ENCODE measurements at regions not wholly inside any gene's neighbourhood (a gene's known extent, or its start where the extent isn't known, plus 50 kb on each side); places are given as distances from the start of the nearest gene placed in this dataset.

- H3K4me2 ChIP-seq (ENCODE audit: low read depth, low read length, poor library complexity, severe bottlenecking): no peak overlapping the region
- no peak overlapping the region for H3K27ac ChIP-seq (ENCODE audit: low read length)
- H2AFZ ChIP-seq (ENCODE audit: low read length): no peak overlapping the region
- H3K79me2 ChIP-seq (ENCODE audit: low read length): no peaks in the 10 kb centered on the region
- no peak overlapping the region for H3K4me3 ChIP-seq (ENCODE audit: low read length)
- no peaks in the 10 kb centered on the region for H3K27me3 ChIP-seq (ENCODE audit: low read length)
- H3K36me3 ChIP-seq (ENCODE audit: insufficient read depth, low read length): no peaks in the 10 kb centered on the region
- H3K9ac ChIP-seq (ENCODE audit: low read length): no peak overlapping the region
- no peak for DNase-seq
- H3K9me3 ChIP-seq (ENCODE audit: low read length): peaks cover 34% of the 10 kb centered on the region
- H3K9me2 ChIP-seq (replicated peaks; ENCODE audit: insufficient read depth, low read length): no peaks in the 10 kb centered on the region
- H4K20me1 ChIP-seq (ENCODE audit: insufficient read depth, low read depth, low read length): no peaks in the 10 kb centered on the region
- H3K4me1 ChIP-seq (ENCODE audit: low read length): no peaks in the 10 kb centered on the region
These were observed 1143.6 kb upstream of the ADGRL2 start for GRCh38 chr1:80657044-80657643.

- no peaks in the 10 kb centered on the region for H3K36me3 ChIP-seq (ENCODE audit: insufficient read depth, low read length)
- H3K27ac ChIP-seq (ENCODE audit: low read length): no peak overlapping the region
- no peaks in the 10 kb centered on the region for H3K4me1 ChIP-seq (ENCODE audit: low read length)
- H4K20me1 ChIP-seq (ENCODE audit: insufficient read depth, low read depth, low read length): no peaks in the 10 kb centered on the region
- peaks cover 35% of the 10 kb centered on the region for H3K9me3 ChIP-seq (ENCODE audit: low read length)
- no peaks in the 10 kb centered on the region for H3K79me2 ChIP-seq (ENCODE audit: low read length)
- no peaks in the 10 kb centered on the region for H3K27me3 ChIP-seq (ENCODE audit: low read length)
- H3K4me3 ChIP-seq (ENCODE audit: low read length): no peak overlapping the region
- H2AFZ ChIP-seq (ENCODE audit: low read length): no peak overlapping the region
- no peak for DNase-seq
- H3K4me2 ChIP-seq (ENCODE audit: low read depth, low read length, poor library complexity, severe bottlenecking): no peak overlapping the region
- no peak overlapping the region for H3K9ac ChIP-seq (ENCODE audit: low read length)
- H3K9me2 ChIP-seq (replicated peaks; ENCODE audit: insufficient read depth, low read length): no peaks in the 10 kb centered on the region
These were observed 1144.1 kb upstream of the ADGRL2 start for GRCh38 chr1:80656641-80657040.

GRCh38 chr1:80656014-80656636 is 1144.6 kb upstream of the ADGRL2 start:
- no peak for DNase-seq
- H3K9me3 ChIP-seq (ENCODE audit: low read length): peaks cover 35% of the 10 kb centered on the region
- H2AFZ ChIP-seq (ENCODE audit: low read length): no peak overlapping the region
- H3K79me2 ChIP-seq (ENCODE audit: low read length): no peaks in the 10 kb centered on the region
- no peaks in the 10 kb centered on the region for H3K36me3 ChIP-seq (ENCODE audit: insufficient read depth, low read length)
- no peaks in the 10 kb centered on the region for H3K9me2 ChIP-seq (replicated peaks; ENCODE audit: insufficient read depth, low read length)
- no peaks in the 10 kb centered on the region for H4K20me1 ChIP-seq (ENCODE audit: insufficient read depth, low read depth, low read length)
- no peak overlapping the region for H3K9ac ChIP-seq (ENCODE audit: low read length)
- H3K4me2 ChIP-seq (ENCODE audit: low read depth, low read length, poor library complexity, severe bottlenecking): no peak overlapping the region
- no peak overlapping the region for H3K4me3 ChIP-seq (ENCODE audit: low read length)
- no peaks in the 10 kb centered on the region for H3K4me1 ChIP-seq (ENCODE audit: low read length)
- H3K27me3 ChIP-seq (ENCODE audit: low read length): no peaks in the 10 kb centered on the region
- H3K27ac ChIP-seq (ENCODE audit: low read length): no peak overlapping the region

- Histone ChIP-seq H4K20me1 (ENCODE audit: insufficient read depth, low read depth, low read length) (no peaks in the 10 kb centered on the region), H3K79me2 (ENCODE audit: low read length) (no peaks in the 10 kb centered on the region), H3K4me1 (ENCODE audit: low read length) (no peaks in the 10 kb centered on the region), H3K27ac (ENCODE audit: low read length) (no peak overlapping the region), H3K4me2 (ENCODE audit: low read depth, low read length, poor library complexity, severe bottlenecking) (no peak overlapping the region), H3K9ac (ENCODE audit: low read length) (no peak overlapping the region), H3K4me3 (ENCODE audit: low read length) (no peak overlapping the region), H3K9me2 (replicated peaks; ENCODE audit: insufficient read depth, low read length) (no peaks in the 10 kb centered on the region), H3K9me3 (ENCODE audit: low read length) (peaks cover 23% of the 10 kb centered on the region), H3K27me3 (ENCODE audit: low read length) (no peaks in the 10 kb centered on the region), H2AFZ (ENCODE audit: low read length) (no peak overlapping the region), H3K36me3 (ENCODE audit: insufficient read depth, low read length) (no peaks in the 10 kb centered on the region)
- no peak for DNase-seq
These were observed 1154.7 kb upstream of the ADGRL2 start for GRCh38 chr1:80646053-80646452.

- Histone ChIP-seq H3K79me2 (ENCODE audit: low read length) (no peaks in the 10 kb centered on the region), H3K4me1 (ENCODE audit: low read length) (no peaks in the 10 kb centered on the region), H3K9ac (ENCODE audit: low read length) (no peak overlapping the region), H4K20me1 (ENCODE audit: insufficient read depth, low read depth, low read length) (no peaks in the 10 kb centered on the region), H3K9me2 (replicated peaks; ENCODE audit: insufficient read depth, low read length) (no peaks in the 10 kb centered on the region), H3K4me3 (ENCODE audit: low read length) (no peak overlapping the region), H3K27ac (ENCODE audit: low read length) (no peak overlapping the region), H3K9me3 (ENCODE audit: low read length) (peaks cover 23% of the 10 kb centered on the region), H3K27me3 (ENCODE audit: low read length) (no peaks in the 10 kb centered on the region), H3K36me3 (ENCODE audit: insufficient read depth, low read length) (no peaks in the 10 kb centered on the region), H2AFZ (ENCODE audit: low read length) (no peak overlapping the region), H3K4me2 (ENCODE audit: low read depth, low read length, poor library complexity, severe bottlenecking) (no peak overlapping the region)
- DNase-seq: no peak
These were observed 1155.1 kb upstream of the ADGRL2 start for GRCh38 chr1:80645621-80646020.

- no peak overlapping the region for H3K4me2 ChIP-seq (ENCODE audit: low read depth, low read length, poor library complexity, severe bottlenecking)
- no peak overlapping the region for H3K27ac ChIP-seq (ENCODE audit: low read length)
- H3K9ac ChIP-seq (ENCODE audit: low read length): no peak overlapping the region
- H3K79me2 ChIP-seq (ENCODE audit: low read length): no peaks in the 10 kb centered on the region
- H4K20me1 ChIP-seq (ENCODE audit: insufficient read depth, low read depth, low read length): no peaks in the 10 kb centered on the region
- H3K9me3 ChIP-seq (ENCODE audit: low read length): peaks cover 16% of the 10 kb centered on the region
- no peaks in the 10 kb centered on the region for H3K27me3 ChIP-seq (ENCODE audit: low read length)
- DNase-seq: no peak
- no peak overlapping the region for H3K4me3 ChIP-seq (ENCODE audit: low read length)
- no peak overlapping the region for H2AFZ ChIP-seq (ENCODE audit: low read length)
- H3K9me2 ChIP-seq (replicated peaks; ENCODE audit: insufficient read depth, low read length): no peaks in the 10 kb centered on the region
- H3K4me1 ChIP-seq (ENCODE audit: low read length): no peaks in the 10 kb centered on the region
- no peaks in the 10 kb centered on the region for H3K36me3 ChIP-seq (ENCODE audit: insufficient read depth, low read length)
These were observed 1159.8 kb upstream of the ADGRL2 start for GRCh38 chr1:80640978-80641377.

GRCh38 chr1:80639777-80640533 is 1160.8 kb upstream of the ADGRL2 start:
- Histone ChIP-seq H3K4me3 (ENCODE audit: low read length) (no peak overlapping the region), H3K27ac (ENCODE audit: low read length) (no peak overlapping the region), H2AFZ (ENCODE audit: low read length) (no peak overlapping the region)

GRCh38 chr1:80633947-80634706 is 1166.6 kb upstream of the ADGRL2 start:
- Histone ChIP-seq H3K4me2 (ENCODE audit: low read depth, low read length, poor library complexity, severe bottlenecking) (no peak overlapping the region), H2AFZ (ENCODE audit: low read length) (no peak overlapping the region)

More at GRCh38 chr1:80639777-80640533, 1160.8 kb upstream of the ADGRL2 start:
- Histone ChIP-seq H3K9me3 (ENCODE audit: low read length) (peaks cover 16% of the 10 kb centered on the region), H3K9ac (ENCODE audit: low read length) (no peak overlapping the region), H3K79me2 (ENCODE audit: low read length) (no peaks in the 10 kb centered on the region), H3K4me2 (ENCODE audit: low read depth, low read length, poor library complexity, severe bottlenecking) (no peak overlapping the region), H4K20me1 (ENCODE audit: insufficient read depth, low read depth, low read length) (no peaks in the 10 kb centered on the region), H3K27me3 (ENCODE audit: low read length) (no peaks in the 10 kb centered on the region), H3K36me3 (ENCODE audit: insufficient read depth, low read length) (no peaks in the 10 kb centered on the region), H3K9me2 (replicated peaks; ENCODE audit: insufficient read depth, low read length) (no peaks in the 10 kb centered on the region), H3K4me1 (ENCODE audit: low read length) (no peaks in the 10 kb centered on the region)
- no peak for DNase-seq

More at GRCh38 chr1:80633947-80634706, 1166.6 kb upstream of the ADGRL2 start:
- no peaks in the 10 kb centered on the region for H4K20me1 ChIP-seq (ENCODE audit: insufficient read depth, low read depth, low read length)
- no peak overlapping the region for H3K27ac ChIP-seq (ENCODE audit: low read length)
- H3K27me3 ChIP-seq (ENCODE audit: low read length): no peaks in the 10 kb centered on the region
- no peak for DNase-seq
- H3K4me1 ChIP-seq (ENCODE audit: low read length): no peaks in the 10 kb centered on the region
- no peaks in the 10 kb centered on the region for H3K79me2 ChIP-seq (ENCODE audit: low read length)
- peaks cover 7% of the 10 kb centered on the region; the same call in 1 of the 2 replicates for H3K9me3 ChIP-seq (ENCODE audit: low read length)
- no peak overlapping the region for H3K4me3 ChIP-seq (ENCODE audit: low read length)
- no peak overlapping the region for H3K9ac ChIP-seq (ENCODE audit: low read length)
- no peaks in the 10 kb centered on the region for H3K9me2 ChIP-seq (replicated peaks; ENCODE audit: insufficient read depth, low read length)
- H3K36me3 ChIP-seq (ENCODE audit: insufficient read depth, low read length): no peaks in the 10 kb centered on the region
